ENCODE measurements at regions not wholly inside any gene's neighbourhood (a gene's known extent, or its start where the extent isn't known, plus 50 kb on each side); places are given as distances from the start of the nearest gene placed in this dataset.

GRCh38 chr5:2329741-2330140 is 421.7 kb downstream of the IRX2 start:
- no peak for DNase-seq

GRCh38 chr5:2326601-2327000 is 424.9 kb downstream of the IRX2 start:
- DNase-seq = no peak

- no peak for DNase-seq
These were observed 426.7 kb downstream of the IRX2 start for GRCh38 chr5:2324788-2325187.

GRCh38 chr5:2320611-2321010 is 430.9 kb downstream of the IRX2 start:
- DNase-seq = no peak

- no peak for DNase-seq
These were observed 433.9 kb downstream of the IRX2 start for GRCh38 chr5:2317540-2317939.

GRCh38 chr5:2311851-2312250 is 429.1 kb upstream of the IRX4 start:
- DNase-seq = no peak

GRCh38 chr5:2310946-2311345 is 428.2 kb upstream of the IRX4 start:
- no peak for DNase-seq

GRCh38 chr5:2307631-2308030 is 424.9 kb upstream of the IRX4 start:
- DNase-seq = no peak

GRCh38 chr5:2306711-2307110 is 424.0 kb upstream of the IRX4 start:
- no peak for DNase-seq

GRCh38 chr5:2303431-2304100 is 420.8 kb upstream of the IRX4 start:
- no peak for DNase-seq

GRCh38 chr5:2302169-2302568 is 419.4 kb upstream of the IRX4 start:
- no peak for DNase-seq

GRCh38 chr5:2300861-2301574 is 418.3 kb upstream of the IRX4 start:
- no peak for DNase-seq

- no peak for DNase-seq
These were observed 417.7 kb upstream of the IRX4 start for GRCh38 chr5:2300421-2300820.

GRCh38 chr5:2299388-2300220 is 416.9 kb upstream of the IRX4 start:
- no peak for DNase-seq

- no peak for DNase-seq
These were observed 416.1 kb upstream of the IRX4 start for GRCh38 chr5:2298781-2299180.

GRCh38 chr5:2297991-2298390 is 415.3 kb upstream of the IRX4 start:
- no peak for DNase-seq

- DNase-seq = no peak
These were observed 412.8 kb upstream of the IRX4 start for GRCh38 chr5:2295476-2295875.

- no peak for DNase-seq
These were observed 411.2 kb upstream of the IRX4 start for GRCh38 chr5:2293906-2294305.

GRCh38 chr5:2291146-2291840 is 408.6 kb upstream of the IRX4 start:
- DNase-seq = no peak

GRCh38 chr5:2289380-2289779 is 406.7 kb upstream of the IRX4 start:
- no peak for DNase-seq

GRCh38 chr5:2288968-2289367 is 406.2 kb upstream of the IRX4 start:
- no peak for DNase-seq

- DNase-seq = no peak
These were observed 405.7 kb upstream of the IRX4 start for GRCh38 chr5:2288466-2288865.

GRCh38 chr5:2286250-2286649 is 403.5 kb upstream of the IRX4 start:
- no peak for DNase-seq
